ENCODE measurements at regions not wholly inside any gene's neighbourhood (a gene's known extent, or its start where the extent isn't known, plus 50 kb on each side); places are given as distances from the start of the nearest gene placed in this dataset.

DNA sequence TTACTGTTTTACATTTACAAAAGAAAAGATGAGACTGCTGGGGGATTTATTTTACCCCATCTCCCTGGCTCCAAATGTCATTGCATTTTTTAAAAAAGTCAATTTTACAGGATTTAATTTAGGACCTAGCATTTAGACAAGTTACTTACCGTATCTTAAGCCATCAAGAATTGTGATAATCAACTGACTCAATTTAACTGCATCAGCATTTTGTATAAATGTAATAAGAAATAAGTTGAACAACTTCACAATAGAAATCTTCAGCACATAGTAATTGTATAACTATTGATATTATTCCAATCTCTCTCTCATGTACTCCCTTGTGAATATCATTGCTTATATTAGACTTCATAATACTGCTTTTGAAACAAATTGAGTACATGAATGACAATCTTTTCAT lies 907.5 kb upstream of the SLC10A2 start (continued):
- TF ChIP-seq, protein P1, sequence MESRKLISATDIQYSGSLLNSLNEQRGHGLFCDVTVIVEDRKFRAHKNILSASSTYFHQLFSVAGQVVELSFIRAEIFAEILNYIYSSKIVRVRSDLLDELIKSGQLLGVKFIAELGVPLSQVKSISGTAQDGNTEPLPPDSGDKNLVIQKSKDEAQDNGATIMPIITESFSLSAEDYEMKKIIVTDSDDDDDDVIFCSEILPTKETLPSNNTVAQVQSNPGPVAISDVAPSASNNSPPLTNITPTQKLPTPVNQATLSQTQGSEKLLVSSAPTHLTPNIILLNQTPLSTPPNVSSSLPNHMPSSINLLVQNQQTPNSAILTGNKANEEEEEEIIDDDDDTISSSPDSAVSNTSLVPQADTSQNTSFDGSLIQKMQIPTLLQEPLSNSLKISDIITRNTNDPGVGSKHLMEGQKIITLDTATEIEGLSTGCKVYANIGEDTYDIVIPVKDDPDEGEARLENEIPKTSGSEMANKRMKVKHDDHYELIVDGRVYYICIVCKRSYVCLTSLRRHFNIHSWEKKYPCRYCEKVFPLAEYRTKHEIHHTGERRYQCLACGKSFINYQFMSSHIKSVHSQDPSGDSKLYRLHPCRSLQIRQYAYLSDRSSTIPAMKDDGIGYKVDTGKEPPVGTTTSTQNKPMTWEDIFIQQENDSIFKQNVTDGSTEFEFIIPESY (IDR thresholded peaks at IDR 0.05; ENCODE audit: extremely low read depth, insufficient replicate concordance, low read length) = no peak
- TF ChIP-seq ZFX (IDR thresholded peaks at IDR 0.05) (no peak), FOSL1 (IDR thresholded peaks at IDR 0.05; ENCODE audit: low read depth) (no peak), EGR1 (IDR thresholded peaks at IDR 0.05; ENCODE audit: low read depth) (no peak)

DNA sequence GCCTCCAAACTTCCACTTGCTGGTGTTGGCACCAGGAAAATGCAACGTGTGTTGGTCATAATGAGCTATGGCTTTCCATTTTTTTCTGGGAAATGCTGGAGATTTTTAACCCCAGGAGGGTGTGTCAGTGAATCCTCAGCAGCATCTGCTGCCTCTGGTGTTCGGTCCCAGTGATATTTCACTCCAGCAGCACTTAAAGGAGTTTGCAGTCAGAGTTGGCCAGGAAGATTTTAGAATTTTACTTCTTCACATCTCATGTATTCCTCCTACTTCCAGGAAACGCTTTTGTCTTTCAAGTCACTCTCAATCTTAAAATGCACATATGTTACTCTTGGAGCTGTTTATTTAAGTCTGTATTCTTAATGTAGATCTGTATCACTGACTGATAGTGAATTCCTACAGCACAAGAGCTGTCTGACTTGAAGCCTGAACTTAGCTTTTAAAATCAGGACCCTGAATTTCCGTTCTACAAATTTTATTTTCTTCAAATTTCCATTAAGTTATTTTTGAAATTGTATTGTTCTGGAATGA lies 903.4 kb upstream of the SLC10A2 start:
- intact Hi-C loops (cut with micrococcal nuclease) = no loop called here
- ChIA-PET RAD21 (ENCODE audit: low non-redundant PET in 1 of 2, low total read pairs in 2 of 2, uncharacterized antibody in 2 of 2, unreplicated experiment in 2 of 2) (no interaction called here), POLR2A (no interaction called here), CTCF (no interaction called here)
- H3K9me3 ChIP-seq (ENCODE audit: control insufficient read depth in 1 of 2, insufficient read depth in 1 of 2, low read depth in 1 of 2, low read length in 2 of 2) = no peaks in the 10 kb centered on the region
- H4K20me1 ChIP-seq (ENCODE audit: insufficient read depth) = no peaks in the 10 kb centered on the region
- no peak overlapping the region for H3K4me3 ChIP-seq (replicated peaks in 1 of 2; ENCODE audit: low read depth in 1 of 2, low read length in 2 of 2)
- ATAC-seq (no peak), DNase-seq (ENCODE audit: low read depth, low spot score) (no peak)
- no TSS peak for BruUV-seq (replicated peaks)
- H3K27me3 ChIP-seq (ENCODE audit: insufficient read depth, low read length) = no peaks in the 10 kb centered on the region
- H3K9ac ChIP-seq (ENCODE audit: low read length) = no peak overlapping the region
- TF ChIP-seq CBX3 (IDR thresholded peaks at IDR 0.05; ENCODE audit: low read depth) = no peak
- TF ChIP-seq RAD21 (IDR thresholded peaks at IDR 0.05; ENCODE audit: low read depth) = no peak
- no peak for TF ChIP-seq ATF3 (IDR thresholded peaks at IDR 0.05)
- no peak for TF ChIP-seq CEBPB (IDR thresholded peaks at IDR 0.05; ENCODE audit: low read depth)
- no peak for TF ChIP-seq FOSL1 (IDR thresholded peaks at IDR 0.05; ENCODE audit: low read depth)
- TF ChIP-seq EZH2 (IDR thresholded peaks at IDR 0.05) = no peak
- TF ChIP-seq, protein P1 (IDR thresholded peaks at IDR 0.05; ENCODE audit: extremely low read depth, insufficient replicate concordance, low read length) = no peak
- no peak for TF ChIP-seq POLR2A (IDR thresholded peaks at IDR 0.05; ENCODE audit: borderline replicate concordance, extremely low read depth, insufficient read depth, insufficient read length)
- H3K79me2 ChIP-seq (ENCODE audit: insufficient read depth, low read length) = no peaks in the 10 kb centered on the region
- H3K27ac ChIP-seq (ENCODE audit: low read depth, low read length) = no peak overlapping the region
- no peaks in the 10 kb centered on the region for H3K9me2 ChIP-seq (ENCODE audit: insufficient read depth)
- H2AFZ ChIP-seq (ENCODE audit: low read depth, low read length, poor library complexity, severe bottlenecking) = no peak overlapping the region
- H3K4me2 ChIP-seq (ENCODE audit: low read length) = no peak overlapping the region
- H3K4me1 ChIP-seq (ENCODE audit: control insufficient read depth in 1 of 2, insufficient read depth in 2 of 2, low read length in 2 of 2) = no peaks in the 10 kb centered on the region
- H3K36me3 ChIP-seq (ENCODE audit: control insufficient read depth in 1 of 2, insufficient read depth in 2 of 2, low read length in 2 of 2) = no peaks in the 10 kb centered on the region

All from HCT116 (cell line).